SH-SY5Y (cell line): ENCODE measurements at regions not wholly inside any gene's neighbourhood (a gene's known extent, or its start where the extent isn't known, plus 50 kb on each side); places are given as distances from the start of the nearest gene placed in this dataset.

ENCODE experiments used
- GATA2 ChIP-seq: IDR thresholded peaks from 2 replicates; pipeline ENCODE4 v1.6.1; 2011; ENCODE audit warnings: mild to moderate bottlenecking, low read depth, low read length
- GATA3 ChIP-seq: IDR thresholded peaks from 2 replicates; pipeline ENCODE4 v1.6.1; 2011; ENCODE audit warnings: low read depth, mild to moderate bottlenecking, low read length, moderate library complexity

- no peak for TF ChIP-seq GATA2
- TF ChIP-seq GATA3 = no peak
These were observed 612.0 kb downstream of the PCDH18 start for GRCh38 chr4:136920092-136920881.
